ENCODE measurements at regions not wholly inside any gene's neighbourhood (a gene's known extent, or its start where the extent isn't known, plus 50 kb on each side); places are given as distances from the start of the nearest gene placed in this dataset.

GRCh38 chr9:30732060-30732459 is 1652.4 kb upstream of the ACO1 start:
- Histone ChIP-seq H3K23me2 (ENCODE audit: insufficient read length, low read depth, low read length, poor library complexity, severe bottlenecking) (no peaks in the 10 kb centered on the region), H3K27ac (ENCODE audit: insufficient read length, low read depth, low read length) (no peak overlapping the region), H2BK120ac (ENCODE audit: low read depth, low read length, poor library complexity, severe bottlenecking) (no peak overlapping the region), H3K14ac (ENCODE audit: insufficient read depth, low read length) (no peak overlapping the region), H3K9ac (ENCODE audit: extremely low read depth, insufficient read length, low read length) (no peak overlapping the region), H3K4ac (ENCODE audit: low read depth, low read length) (no peak overlapping the region), H3K23ac (ENCODE audit: insufficient read length, low read depth, low read length) (no peak overlapping the region), H3K18ac (ENCODE audit: insufficient read length, low read depth, low read length) (no peak overlapping the region), H4K8ac (replicated peaks; ENCODE audit: insufficient read length, low read depth, low read length) (no peak overlapping the region), H2BK15ac (ENCODE audit: low read depth, low read length) (no peak overlapping the region), H3T11ph (ENCODE audit: low read length) (no peak overlapping the region), H3K4me1 (ENCODE audit: insufficient read depth, low read length) (no peaks in the 10 kb centered on the region), H4K5ac (ENCODE audit: insufficient read length, low read depth, low read length) (no peak overlapping the region), H3K9me3 (ENCODE audit: control insufficient read depth, low read depth, low read length) (no peaks in the 10 kb centered on the region), H3K79me2 (ENCODE audit: insufficient read depth, low read length) (no peaks in the 10 kb centered on the region), H4K91ac (ENCODE audit: insufficient read length, low read depth, low read length) (no peak overlapping the region), H3K56ac (ENCODE audit: insufficient read length, low read depth, low read length) (no peak overlapping the region), H2AK5ac (ENCODE audit: insufficient read length, low read length) (no peak overlapping the region), H2BK5ac (ENCODE audit: insufficient read length, low read length) (no peak overlapping the region), H4K20me1 (ENCODE audit: control insufficient read depth, insufficient read depth, insufficient read length) (no peaks in the 10 kb centered on the region), H3K79me1 (ENCODE audit: insufficient read depth, low read depth, low read length, poor library complexity, severe bottlenecking) (no peaks in the 10 kb centered on the region), H2BK12ac (ENCODE audit: insufficient read length, low read depth, low read length) (no peak overlapping the region), H2BK20ac (ENCODE audit: low read depth, low read length, poor library complexity, severe bottlenecking) (no peak overlapping the region), H3K4me2 (ENCODE audit: insufficient read depth, insufficient read length, low read length) (no peak overlapping the region), H3K27me3 (ENCODE audit: insufficient read depth, low read length) (no peaks in the 10 kb centered on the region), H2AFZ (ENCODE audit: low read length) (no peak overlapping the region)
- no peaks in the 10 kb centered on the region for H3K27me3 Mint-ChIP-seq (ENCODE audit: low read depth)
- H3K4me1 Mint-ChIP-seq, result peaks cover 0 to 3% of the 10 kb centered on the region in 2 experiments; a peak in 2 of 4 replicates
- peak; percentile 46; the same call in 2 of the 3 replicates for TF ChIP-seq CTCF (conservative IDR thresholded peaks at IDR 0.05)
- H3K36me3 Mint-ChIP-seq (ENCODE audit: insufficient read depth in 1 of 3, low read depth in 3 of 3), result no peaks in the 10 kb centered on the region
- WGBS (ENCODE audit: extremely low coverage, insufficient read length, low lambda C conversion rate), result no CpG with 5 or more reads among the region's 5 CpGs
- no peak overlapping the region for H3K4me3 Mint-ChIP-seq
- H3K27ac Mint-ChIP-seq, result no peak overlapping the region
- DNase-seq, result peak; percentile 41
- H3K9me3 Mint-ChIP-seq, result no peaks in the 10 kb centered on the region

Measured in H9 (cell line).